ENCODE measurements at regions not wholly inside any gene's neighbourhood (a gene's known extent, or its start where the extent isn't known, plus 50 kb on each side); places are given as distances from the start of the nearest gene placed in this dataset.

GRCh38 chr14:34181338-34181737 is 230.5 kb upstream of the EGLN3 start:
- H3K9me3 ChIP-seq (ENCODE audit: control insufficient read depth in 1 of 2, insufficient read depth in 1 of 2, low read length in 2 of 2) = no peaks in the 10 kb centered on the region
- DNase-seq (no peak), ATAC-seq (ENCODE audit: poor library complexity) (no peak)
- POLR2A ChIA-PET = interaction anchor here (1.4 kb wide), 1 partner anchor 11 kb away, joined by 4 read pairs; no protein-coding TSS in a partner anchor
- H3K36me3 ChIP-seq (ENCODE audit: insufficient read depth, low read length) = no peaks in the 10 kb centered on the region
- H3K4me1 Mint-ChIP-seq (ENCODE audit: low read depth) = peaks cover 3% of the 10 kb centered on the region
- CTCF ChIA-PET = no interaction called here
- H3K4me3 Mint-ChIP-seq = no peak overlapping the region
- H3K9me3 Mint-ChIP-seq = no peaks in the 10 kb centered on the region
- H3K36me3 Mint-ChIP-seq (ENCODE audit: low read depth) = no peaks in the 10 kb centered on the region
- intact Hi-C loops (cut with DNase I, micrococcal nuclease) = no loop called here
- no peak overlapping the region for H3K27ac Mint-ChIP-seq
- no peak overlapping the region for H3K27ac ChIP-seq (ENCODE audit: low read depth in 1 of 2, low read length in 2 of 2)
- no peaks in the 10 kb centered on the region for H3K27me3 ChIP-seq (ENCODE audit: control insufficient read depth in 1 of 2, insufficient read depth in 2 of 2, low read length in 2 of 2)
- no peak for TF ChIP-seq CTCF (IDR thresholded peaks at IDR 0.05)
- no peak overlapping the region for H3K4me3 ChIP-seq (ENCODE audit: low read length)
- H3K27me3 Mint-ChIP-seq = no peaks in the 10 kb centered on the region
- H3K4me1 ChIP-seq (ENCODE audit: insufficient read depth, low read length) = no peaks in the 10 kb centered on the region

GRCh38 chr14:34180869-34181268 is 230.0 kb upstream of the EGLN3 start:
- H3K4me3 ChIP-seq (ENCODE audit: low read length) = no peak overlapping the region
- H3K9me3 ChIP-seq (ENCODE audit: control insufficient read depth in 1 of 2, insufficient read depth in 1 of 2, low read length in 2 of 2) = no peaks in the 10 kb centered on the region
- no peak overlapping the region for H3K27ac Mint-ChIP-seq
- no peaks in the 10 kb centered on the region for H3K27me3 ChIP-seq (ENCODE audit: control insufficient read depth in 1 of 2, insufficient read depth in 2 of 2, low read length in 2 of 2)
- intact Hi-C loops (cut with DNase I, micrococcal nuclease) = no loop called here
- POLR2A ChIA-PET = no interaction called here
- H3K9me3 Mint-ChIP-seq = no peaks in the 10 kb centered on the region
- H3K36me3 Mint-ChIP-seq (ENCODE audit: low read depth) = no peaks in the 10 kb centered on the region
- no peak for TF ChIP-seq CTCF (IDR thresholded peaks at IDR 0.05)
- H3K4me3 Mint-ChIP-seq = no peak overlapping the region
- H3K27me3 Mint-ChIP-seq = no peaks in the 10 kb centered on the region
- H3K27ac ChIP-seq (ENCODE audit: low read depth in 1 of 2, low read length in 2 of 2) = no peak overlapping the region
- H3K4me1 ChIP-seq (ENCODE audit: insufficient read depth, low read length) = no peaks in the 10 kb centered on the region
- ATAC-seq (ENCODE audit: poor library complexity) (no peak), DNase-seq (no peak)
- no peaks in the 10 kb centered on the region for H3K36me3 ChIP-seq (ENCODE audit: insufficient read depth, low read length)
- peaks cover 3% of the 10 kb centered on the region for H3K4me1 Mint-ChIP-seq (ENCODE audit: low read depth)
- CTCF ChIA-PET = no interaction called here

GRCh38 chr14:34180434-34180833 is 229.6 kb upstream of the EGLN3 start:
- Mint-ChIP-seq H3K27ac (no peak overlapping the region), H3K36me3 (ENCODE audit: low read depth) (no peaks in the 10 kb centered on the region), H3K4me3 (no peak overlapping the region), H3K4me1 (ENCODE audit: low read depth) (peaks cover 3% of the 10 kb centered on the region), H3K9me3 (no peaks in the 10 kb centered on the region), H3K27me3 (no peaks in the 10 kb centered on the region)
- Histone ChIP-seq H3K4me1 (ENCODE audit: insufficient read depth, low read length) (no peaks in the 10 kb centered on the region), H3K27me3 (ENCODE audit: control insufficient read depth in 1 of 2, insufficient read depth in 2 of 2, low read length in 2 of 2) (no peaks in the 10 kb centered on the region), H3K9me3 (ENCODE audit: control insufficient read depth in 1 of 2, insufficient read depth in 1 of 2, low read length in 2 of 2) (no peaks in the 10 kb centered on the region), H3K4me3 (ENCODE audit: low read length) (no peak overlapping the region), H3K27ac (ENCODE audit: low read depth in 1 of 2, low read length in 2 of 2) (no peak overlapping the region), H3K36me3 (ENCODE audit: insufficient read depth, low read length) (no peaks in the 10 kb centered on the region)
- CTCF ChIA-PET = no interaction called here
- TF ChIP-seq CTCF (IDR thresholded peaks at IDR 0.05) = no peak
- ATAC-seq (ENCODE audit: poor library complexity) (no peak), DNase-seq (no peak)
- intact Hi-C loops (cut with DNase I, micrococcal nuclease) = no loop called here
- POLR2A ChIA-PET = no interaction called here
